B cell (primary cell): ENCODE measurements at regions not wholly inside any gene's neighbourhood (a gene's known extent, or its start where the extent isn't known, plus 50 kb on each side); places are given as distances from the start of the nearest gene placed in this dataset.

Experiments used
- ATAC-seq: fragments of 200-7000 bp; cut with Tn5 transposase; one replicate; pipeline ENCODE4 v1.10.0; 2021; ENCODE audit warnings: low read depth, mild to moderate bottlenecking, moderate number of reproducible peaks, moderate library complexity
- CTCF ChIA-PET: fragments of 350-600 bp; sonication (Branson Sonifier 250); formaldehyde crosslinking; loops from one replicate; lab custom pipeline; 2021; ENCODE audit warnings: antibody characterized with exemption, inconsistent platforms; lab: Charles Lee
- POLR2A ChIA-PET: fragments of 350-600 bp; sonication (Branson Sonifier 250); formaldehyde crosslinking; loops from one replicate; lab custom pipeline; 2021; ENCODE audit warnings: antibody characterized with exemption; lab: Charles Lee
- DNase-seq: peaks from one replicate; pipeline ENCODE4 v3.0.0; 2013
- H2AFZ ChIP-seq: 2 replicates; pipeline ENCODE4 v1.6.1; 2012; ENCODE audit warnings: mild to moderate bottlenecking, low read depth, low read length; ENCODE audit not compliant: insufficient read depth, poor library complexity, severe bottlenecking
- H3K27ac ChIP-seq, 2 donors: 1 replicate in 1 of 2; 2 replicates in 1 of 2; pipeline ENCODE4 v1.5.1; 2012 to 2013; ENCODE audit warnings: low read length in 2 of 2, mild to moderate bottlenecking in 2 of 2, moderate library complexity in 1 of 2
- H3K27me3 ChIP-seq, 4 experiments: fragments of 200-600 bp in 1 of 4; sonication (generic) in 1 of 4; replicated peaks in 1 of 4; 1 replicate in 2 of 4; 2 replicates in 2 of 4; pipeline versions ENCODE4 v1.6.1 to v1.7.0; 2013 to 2016; ENCODE audit warnings: low read length in 3 of 4, mild to moderate bottlenecking in 2 of 4, mixed read lengths in 1 of 4, moderate library complexity in 1 of 4; ENCODE audit not compliant: insufficient read depth in 4 of 4, control insufficient read depth in 3 of 4; ENCODE audit errors: control extremely low read depth in 1 of 4
- H3K36me3 ChIP-seq, 2 experiments: replicated peaks in 1 of 2; 1 replicate in 1 of 2; 2 replicates in 1 of 2; pipeline versions ENCODE4 v1.6.1 to v1.7.1; 2013; ENCODE audit warnings: low read length in 1 of 2; ENCODE audit not compliant: insufficient read depth in 2 of 2, control insufficient read depth in 1 of 2; ENCODE audit errors: control extremely low read depth in 1 of 2, extremely low read depth in 1 of 2
- H3K4me1 ChIP-seq, 2 donors: fragments of 200-600 bp in 1 of 2; sonication (generic) in 1 of 2; 1 replicate in 1 of 2; 2 replicates in 1 of 2; pipeline versions ENCODE4 v1.5.1 to v1.6.1; 2013 to 2017; ENCODE audit warnings: low read length in 2 of 2; ENCODE audit not compliant: control insufficient read depth in 2 of 2, insufficient read depth in 2 of 2
- H3K4me2 ChIP-seq: replicated peaks from 2 replicates; pipeline ENCODE3; 2012; ENCODE audit warnings: mild to moderate bottlenecking, low read depth, low read length; ENCODE audit not compliant: poor library complexity, severe bottlenecking
- H3K4me3 ChIP-seq, 5 experiments: fragments of 200-600 bp in 1 of 5; sonication (generic) in 1 of 5; 1 replicate in 3 of 5; 2 replicates in 2 of 5; pipeline versions ENCODE4 v1.5.1 to v1.7.0; 2011 to 2016; ENCODE audit warnings: low read length in 4 of 5, mild to moderate bottlenecking in 4 of 5, low read depth in 2 of 5, control low read depth in 1 of 5, moderate library complexity in 1 of 5; ENCODE audit not compliant: insufficient read depth in 1 of 5; ENCODE audit errors: control extremely low read depth in 1 of 5, extremely low read depth in 1 of 5
- H3K79me2 ChIP-seq: fragments of 200-600 bp; sonication (generic); one replicate; pipeline ENCODE4 v1.6.0; 2016; ENCODE audit warnings: low read length; ENCODE audit not compliant: control insufficient read depth, insufficient read depth
- H3K9ac ChIP-seq: fragments of 200-600 bp; sonication (generic); 2 replicates; pipeline ENCODE4 v1.6.1; 2017; ENCODE audit warnings: mild to moderate bottlenecking, low read length, moderate library complexity
- H3K9me3 ChIP-seq, 3 donors: one replicate each; pipeline versions ENCODE4 v1.6.1 to v1.7.1; 2013; ENCODE audit warnings: low read length in 2 of 3; ENCODE audit not compliant: control insufficient read depth in 2 of 3, insufficient read depth in 1 of 3; ENCODE audit errors: control extremely low read depth in 1 of 3
- H4K20me1 ChIP-seq: 2 replicates; pipeline ENCODE4 v1.6.0; 2012; ENCODE audit warnings: mild to moderate bottlenecking, low read length; ENCODE audit not compliant: insufficient read depth, control insufficient read depth, poor library complexity, severe bottlenecking
- H3K27ac Mint-ChIP-seq: one replicate; pipeline ENCODE4 v1.8.0; 2021; ENCODE audit warnings: mixed read lengths
- H3K27me3 Mint-ChIP-seq: one replicate; pipeline ENCODE4 v1.8.0; 2021; ENCODE audit warnings: mixed read lengths
- H3K4me1 Mint-ChIP-seq: one replicate; pipeline ENCODE4 v1.8.0; 2021; ENCODE audit warnings: mixed read lengths
- H3K4me3 Mint-ChIP-seq: one replicate; pipeline ENCODE4 v1.8.0; 2021; ENCODE audit warnings: mixed read lengths
- H3K9me3 Mint-ChIP-seq: one replicate; pipeline ENCODE4 v1.8.0; 2022; ENCODE audit warnings: mixed read lengths; ENCODE audit not compliant: insufficient read depth
- CTCF ChIP-seq: fragments of 200-600 bp; IDR thresholded peaks from one replicate; pipeline ENCODE4 v1.8.0; 2022; ENCODE audit warnings: antibody characterized with exemption, mild to moderate bottlenecking
- EZH2 ChIP-seq: IDR thresholded peaks from 2 replicates; pipeline ENCODE4 v1.6.1; 2012; ENCODE audit warnings: borderline replicate concordance, low read depth, mild to moderate bottlenecking, moderate library complexity, low read length; ENCODE audit not compliant: insufficient read depth, poor library complexity, severe bottlenecking
- WGBS: methylation state at CpG from one replicate; pipeline ENCODE4 v1.1.5; 2013; ENCODE audit warnings: missing lambda C conversion rate; ENCODE audit not compliant: insufficient coverage; 5-methylcytosine and 5-hydroxymethylcytosine counted together
- intact Hi-C: fragments of 100-400 bp; cut with micrococcal nuclease; formaldehyde crosslinking; loops from one replicate; pipeline ENCODE4 v1.10.0; 2022

GRCh38 chr6:108788416-108788815, 59.8 kb upstream of the ARMC2 start:
- TF ChIP-seq CTCF (no peak), EZH2 (no peak)

DNA sequence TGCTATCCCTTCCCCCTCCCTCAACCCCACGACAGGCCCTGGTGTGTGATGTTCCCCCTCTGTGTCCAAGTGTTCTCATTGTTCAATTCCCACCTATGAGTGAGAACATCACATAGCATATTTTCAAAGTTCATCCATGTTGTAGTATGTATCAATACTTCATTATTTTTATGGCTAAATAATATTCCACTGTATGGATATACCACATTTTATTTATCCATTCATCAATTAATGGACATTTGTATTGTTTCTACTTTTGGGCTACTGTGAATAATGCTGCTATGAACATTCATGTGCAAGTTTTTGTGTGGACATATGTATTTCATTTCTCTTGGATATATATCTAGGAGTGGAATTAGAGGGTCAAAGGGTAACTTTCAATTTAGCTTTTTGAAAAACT, 58.7 kb upstream of the ARMC2 start:
- ATAC-seq = no peak
- no peak for TF ChIP-seq EZH2
- TF ChIP-seq CTCF = no peak
- Mint-ChIP-seq H3K27me3 (peaks cover 21% of the 10 kb centered on the region), H3K9me3 (peaks cover 8% of the 10 kb centered on the region), H3K4me3 (no peak overlapping the region), H3K4me1 (no peaks in the 10 kb centered on the region), H3K27ac (no peak overlapping the region)
- POLR2A ChIA-PET = no interaction called here
- Histone ChIP-seq H2AFZ (no peak overlapping the region), H3K9me3 (peaks cover 0 to 4% (median 3%) of the 10 kb centered on the region in 3 donors), H3K27me3 (no peaks in the 10 kb centered on the region), H3K4me3 (no peak overlapping the region), H3K4me2 (no peak overlapping the region), H3K27ac (no peak overlapping the region), H3K36me3 (no peaks in the 10 kb centered on the region), H3K9ac (no peak overlapping the region), H4K20me1 (no peaks in the 10 kb centered on the region), H3K79me2 (no peaks in the 10 kb centered on the region), H3K4me1 (no peaks in the 10 kb centered on the region)
- intact Hi-C loops = no loop called here
- no peak for DNase-seq
- WGBS = no CpG with 5 or more reads among the region's 1 CpG
- CTCF ChIA-PET = no interaction called here

More at GRCh38 chr6:108788416-108788815, 59.8 kb upstream of the ARMC2 start:
- Histone ChIP-seq H3K27me3 (peaks cover 0 to under 1% (median 0%) of the 10 kb centered on the region in 4 experiments), H3K4me1 (no peaks in the 10 kb centered on the region), H3K9me3 (peaks cover 0 to 4% (median 3%) of the 10 kb centered on the region in 3 donors), H4K20me1 (no peaks in the 10 kb centered on the region), H3K27ac (no peak overlapping the region), H3K4me2 (no peak overlapping the region), H2AFZ (no peak overlapping the region), H3K36me3 (no peaks in the 10 kb centered on the region), H3K4me3 (no peak overlapping the region), H3K79me2 (no peaks in the 10 kb centered on the region), H3K9ac (no peak overlapping the region)
- no peak for DNase-seq
- Mint-ChIP-seq H3K27ac (no peak overlapping the region), H3K9me3 (peaks cover 8% of the 10 kb centered on the region), H3K27me3 (peaks cover 22% of the 10 kb centered on the region), H3K4me3 (no peak overlapping the region), H3K4me1 (no peaks in the 10 kb centered on the region)
- no peak for ATAC-seq
- ChIA-PET CTCF (interaction anchor here (1.0 to 1.3 kb wide), 3 partner anchors 238 to 248 kb away, joined by 3 to 4 read pairs (median 4); no protein-coding TSS in a partner anchor), POLR2A (no interaction called here)
- no CpG with 5 or more reads among the region's 1 CpG for WGBS
- intact Hi-C loops = no loop called here
